H9 (cell line): ENCODE measurements at regions not wholly inside any gene's neighbourhood (a gene's known extent, or its start where the extent isn't known, plus 50 kb on each side); places are given as distances from the start of the nearest gene placed in this dataset.

ENCODE experiments used
- DNase-seq: peaks from one replicate; pipeline ENCODE4 v3.0.0-alpha.2; 2017
- H2AFZ ChIP-seq: one replicate; pipeline ENCODE4 v1.6.1; 2013; ENCODE audit warnings: mild to moderate bottlenecking, low read length, control low read depth, moderate library complexity
- H2AK5ac ChIP-seq: 2 replicates; pipeline ENCODE4 v1.6.1; 2013; ENCODE audit warnings: low read length, control low read depth, mixed read lengths; ENCODE audit not compliant: insufficient read length
- H2BK120ac ChIP-seq: one replicate; pipeline ENCODE4 v1.6.1; 2013; ENCODE audit warnings: low read depth, mild to moderate bottlenecking, low read length, control low read depth, inconsistent platforms; ENCODE audit not compliant: poor library complexity, severe bottlenecking
- H2BK12ac ChIP-seq: 2 replicates; pipeline ENCODE4 v1.6.1; 2013; ENCODE audit warnings: low read length, control low read depth, mixed read lengths, low read depth; ENCODE audit not compliant: insufficient read length
- H2BK15ac ChIP-seq: 2 replicates; pipeline ENCODE4 v1.6.1; 2013; ENCODE audit warnings: low read depth, low read length, control low read depth
- H2BK20ac ChIP-seq: one replicate; pipeline ENCODE4 v1.6.1; 2013; ENCODE audit warnings: low read depth, mild to moderate bottlenecking, low read length, control low read depth, inconsistent platforms; ENCODE audit not compliant: poor library complexity, severe bottlenecking
- H2BK5ac ChIP-seq: 2 replicates; pipeline ENCODE4 v1.6.1; 2013; ENCODE audit warnings: low read length, control low read depth, mixed read lengths; ENCODE audit not compliant: insufficient read length
- H3K14ac ChIP-seq: 2 replicates; pipeline ENCODE4 v1.6.1; 2013; ENCODE audit warnings: low read length, control low read depth; ENCODE audit not compliant: insufficient read depth
- H3K18ac ChIP-seq: 2 replicates; pipeline ENCODE4 v1.6.1; 2013; ENCODE audit warnings: low read depth, mild to moderate bottlenecking, mixed read lengths, low read length, control low read depth; ENCODE audit not compliant: insufficient read length
- H3K23ac ChIP-seq: 2 replicates; pipeline ENCODE4 v1.6.1; 2013; ENCODE audit warnings: low read length, control low read depth, mixed read lengths, low read depth; ENCODE audit not compliant: insufficient read length
- H3K23me2 ChIP-seq: 2 replicates; pipeline ENCODE4 v1.6.1; 2013; ENCODE audit warnings: low read depth, mild to moderate bottlenecking, mixed read lengths, low read length, control low read depth; ENCODE audit not compliant: insufficient read length, poor library complexity, severe bottlenecking
- H3K27ac ChIP-seq: 2 replicates; pipeline ENCODE4 v1.5.1; 2013; ENCODE audit warnings: low read length, control low read depth, mixed read lengths, low read depth; ENCODE audit not compliant: insufficient read length
- H3K27me3 ChIP-seq: 2 replicates; pipeline ENCODE4 v1.6.1; 2013; ENCODE audit warnings: low read length, control low read depth, inconsistent platforms; ENCODE audit not compliant: insufficient read depth
- H3K4ac ChIP-seq: 2 replicates; pipeline ENCODE4 v1.6.1; 2013; ENCODE audit warnings: low read depth, mild to moderate bottlenecking, control low read depth, inconsistent platforms, low read length, moderate library complexity
- H3K4me1 ChIP-seq: 2 replicates; pipeline ENCODE4 v1.6.1; 2013; ENCODE audit warnings: low read length, control low read depth, inconsistent platforms; ENCODE audit not compliant: insufficient read depth
- H3K4me2 ChIP-seq: 2 replicates; pipeline ENCODE4 v1.6.1; 2013; ENCODE audit warnings: low read length, control low read depth, mixed read lengths; ENCODE audit not compliant: insufficient read length, insufficient read depth
- H3K56ac ChIP-seq: 2 replicates; pipeline ENCODE4 v1.6.1; 2013; ENCODE audit warnings: low read depth, mild to moderate bottlenecking, mixed read lengths, low read length, control low read depth; ENCODE audit not compliant: insufficient read length
- H3K79me1 ChIP-seq: 2 replicates; pipeline ENCODE4 v1.6.1; 2013; ENCODE audit warnings: low read depth, mild to moderate bottlenecking, moderate library complexity, low read length, control low read depth, inconsistent platforms; ENCODE audit not compliant: insufficient read depth, poor library complexity, severe bottlenecking
- H3K79me2 ChIP-seq: 2 replicates; pipeline ENCODE4 v1.6.1; 2013; ENCODE audit warnings: low read length, control low read depth, inconsistent platforms; ENCODE audit not compliant: insufficient read depth
- H3K9ac ChIP-seq: 2 replicates; pipeline ENCODE4 v1.6.1; 2013; ENCODE audit warnings: low read length, control low read depth, mixed read lengths; ENCODE audit not compliant: insufficient read length; ENCODE audit errors: extremely low read depth
- H3K9me3 ChIP-seq: one replicate; pipeline ENCODE4 v1.6.1; 2013; ENCODE audit warnings: low read depth, low read length, inconsistent platforms; ENCODE audit not compliant: control insufficient read depth
- H3T11ph ChIP-seq: one replicate; pipeline ENCODE4 v1.6.1; 2013; ENCODE audit warnings: mild to moderate bottlenecking, low read length, control low read depth, inconsistent platforms
- H4K20me1 ChIP-seq: one replicate; pipeline ENCODE4 v1.6.1; 2013; ENCODE audit not compliant: control insufficient read depth, insufficient read length, insufficient read depth
- H4K5ac ChIP-seq: 2 replicates; pipeline ENCODE4 v1.6.1; 2013; ENCODE audit warnings: low read depth, mild to moderate bottlenecking, mixed read lengths, low read length, control low read depth; ENCODE audit not compliant: insufficient read length
- H4K8ac ChIP-seq: replicated peaks from 2 replicates; pipeline ENCODE4 v1.6.1; 2013; ENCODE audit warnings: low read length, control low read depth, mixed read lengths, low read depth; ENCODE audit not compliant: insufficient read length
- H4K91ac ChIP-seq: 2 replicates; pipeline ENCODE4 v1.6.1; 2013; ENCODE audit warnings: low read depth, mild to moderate bottlenecking, moderate library complexity, mixed read lengths, low read length, control low read depth; ENCODE audit not compliant: insufficient read length
- H3K27ac Mint-ChIP-seq, 3 experiments: 2 replicates in 2 of 3; 3 replicates in 1 of 3; pipeline ENCODE4 v1.8.0; 2020 to 2021; ENCODE audit warnings: mixed read lengths in 3 of 3, mild to moderate bottlenecking in 1 of 3, moderate library complexity in 1 of 3
- H3K27me3 Mint-ChIP-seq: 2 replicates; pipeline ENCODE4 v1.8.0; 2021; ENCODE audit warnings: low read depth, mild to moderate bottlenecking, moderate library complexity, mixed read lengths
- H3K36me3 Mint-ChIP-seq, 3 experiments: 2 replicates in 2 of 3; 3 replicates in 1 of 3; pipeline ENCODE4 v1.8.0; 2020 to 2021; ENCODE audit warnings: low read depth in 3 of 3, mixed read lengths in 3 of 3; ENCODE audit not compliant: insufficient read depth in 1 of 3
- H3K4me1 Mint-ChIP-seq, 2 experiments: 2 replicates each; pipeline ENCODE4 v1.8.0; 2020; ENCODE audit warnings: mixed read lengths in 2 of 2
- H3K4me3 Mint-ChIP-seq, 2 experiments: 2 replicates in 1 of 2; 3 replicates in 1 of 2; pipeline ENCODE4 v1.8.0; 2020 to 2021; ENCODE audit warnings: mild to moderate bottlenecking in 2 of 2, mixed read lengths in 2 of 2, moderate library complexity in 1 of 2
- H3K9me3 Mint-ChIP-seq, 2 experiments: 2 replicates in 1 of 2; 3 replicates in 1 of 2; pipeline ENCODE4 v1.8.0; 2020; ENCODE audit warnings: mild to moderate bottlenecking in 2 of 2, mixed read lengths in 2 of 2, moderate library complexity in 1 of 2
- WGBS: extraction: QIAGEN DNeasy Blood & Tissue Kit; methylation state at CpG from one replicate; pipeline ENCODE4 v1.1.7; 2013; ENCODE audit warnings: missing lambda C conversion rate, low lambda C conversion rate, mixed read lengths; ENCODE audit not compliant: insufficient read length; ENCODE audit errors: extremely low coverage; 5-methylcytosine and 5-hydroxymethylcytosine counted together
- TF ChIP-seq, protein P1 (sequence below): fragments of 200-600 bp; sonication (generic); conservative IDR thresholded peaks from 3 replicates; pipeline ENCODE4 v1.8.0; 2021; ENCODE audit warnings: antibody characterized with exemption, mild to moderate bottlenecking

- H4K8ac ChIP-seq: no peak overlapping the region
- no peak overlapping the region for H3K56ac ChIP-seq
- no peak overlapping the region for H2BK20ac ChIP-seq
- H4K20me1 ChIP-seq: no peaks in the 10 kb centered on the region
- H3K27ac ChIP-seq: no peak overlapping the region
- no peaks in the 10 kb centered on the region for H3K36me3 Mint-ChIP-seq
- WGBS: no CpG with 5 or more reads among the region's 2 CpGs
- no peaks in the 10 kb centered on the region for H3K79me2 ChIP-seq
- no peak overlapping the region for H3K18ac ChIP-seq
- no peaks in the 10 kb centered on the region for H3K9me3 Mint-ChIP-seq
- H3T11ph ChIP-seq: no peak overlapping the region
- H3K23ac ChIP-seq: no peak overlapping the region
- no peak overlapping the region for H2BK5ac ChIP-seq
- no peak overlapping the region for H2BK12ac ChIP-seq
- H3K79me1 ChIP-seq: no peaks in the 10 kb centered on the region
- H3K4me2 ChIP-seq: no peak overlapping the region
- H4K91ac ChIP-seq: no peak overlapping the region
- H3K27ac Mint-ChIP-seq: no peak overlapping the region
- no peaks in the 10 kb centered on the region for H3K27me3 Mint-ChIP-seq
- H2BK15ac ChIP-seq: no peak overlapping the region
- no peak overlapping the region for H3K4ac ChIP-seq
- H3K4me1 Mint-ChIP-seq: peaks cover 9 to 24% of the 10 kb centered on the region in 2 experiments
- no peaks in the 10 kb centered on the region for H3K23me2 ChIP-seq
- no peak overlapping the region for H3K9ac ChIP-seq
- H3K4me3 Mint-ChIP-seq: no peak overlapping the region
- no peak overlapping the region for H2BK120ac ChIP-seq
- no peak overlapping the region for H4K5ac ChIP-seq
- no peaks in the 10 kb centered on the region for H3K9me3 ChIP-seq
- no peaks in the 10 kb centered on the region for H3K4me1 ChIP-seq
- H3K14ac ChIP-seq: no peak overlapping the region
- TF ChIP-seq, protein P1, sequence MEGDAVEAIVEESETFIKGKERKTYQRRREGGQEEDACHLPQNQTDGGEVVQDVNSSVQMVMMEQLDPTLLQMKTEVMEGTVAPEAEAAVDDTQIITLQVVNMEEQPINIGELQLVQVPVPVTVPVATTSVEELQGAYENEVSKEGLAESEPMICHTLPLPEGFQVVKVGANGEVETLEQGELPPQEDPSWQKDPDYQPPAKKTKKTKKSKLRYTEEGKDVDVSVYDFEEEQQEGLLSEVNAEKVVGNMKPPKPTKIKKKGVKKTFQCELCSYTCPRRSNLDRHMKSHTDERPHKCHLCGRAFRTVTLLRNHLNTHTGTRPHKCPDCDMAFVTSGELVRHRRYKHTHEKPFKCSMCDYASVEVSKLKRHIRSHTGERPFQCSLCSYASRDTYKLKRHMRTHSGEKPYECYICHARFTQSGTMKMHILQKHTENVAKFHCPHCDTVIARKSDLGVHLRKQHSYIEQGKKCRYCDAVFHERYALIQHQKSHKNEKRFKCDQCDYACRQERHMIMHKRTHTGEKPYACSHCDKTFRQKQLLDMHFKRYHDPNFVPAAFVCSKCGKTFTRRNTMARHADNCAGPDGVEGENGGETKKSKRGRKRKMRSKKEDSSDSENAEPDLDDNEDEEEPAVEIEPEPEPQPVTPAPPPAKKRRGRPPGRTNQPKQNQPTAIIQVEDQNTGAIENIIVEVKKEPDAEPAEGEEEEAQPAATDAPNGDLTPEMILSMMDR: no peak
- no peak overlapping the region for H2AFZ ChIP-seq
- H3K27me3 ChIP-seq: no peaks in the 10 kb centered on the region
- no peak overlapping the region for H2AK5ac ChIP-seq
- DNase-seq: no peak
Measured at GRCh38 chr20:11331096-11331495, 586.6 kb upstream of the BTBD3 start.
